ENCODE measurements at regions not wholly inside any gene's neighbourhood (a gene's known extent, or its start where the extent isn't known, plus 50 kb on each side); places are given as distances from the start of the nearest gene placed in this dataset.
"Not testable (repeated sequence)": the region's sequence is repeated elsewhere in the genome, so short reads cannot be mapped to it uniquely, and the experiment has no call there.

DNA sequence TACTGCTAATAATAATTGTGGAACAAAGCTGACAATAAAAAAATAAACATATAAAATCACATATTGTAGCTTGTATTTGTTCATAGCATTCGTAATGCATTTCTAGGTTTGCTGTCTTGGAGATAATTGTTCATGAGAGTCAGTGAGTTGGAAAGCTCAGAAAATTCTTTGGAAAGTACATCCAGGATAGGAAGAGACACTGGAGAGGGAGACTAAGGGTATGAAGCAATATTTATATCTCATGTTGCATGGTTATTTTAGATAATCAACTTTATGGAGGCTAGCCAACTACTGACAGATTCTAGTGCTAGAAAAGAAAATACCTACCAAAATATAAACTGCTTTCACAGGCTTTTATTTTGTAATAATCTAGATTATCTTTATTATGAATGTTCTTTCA is 1095.2 kb downstream of the FSCB start:
- peak; percentile 52 to 57 for DNase-seq

DNA sequence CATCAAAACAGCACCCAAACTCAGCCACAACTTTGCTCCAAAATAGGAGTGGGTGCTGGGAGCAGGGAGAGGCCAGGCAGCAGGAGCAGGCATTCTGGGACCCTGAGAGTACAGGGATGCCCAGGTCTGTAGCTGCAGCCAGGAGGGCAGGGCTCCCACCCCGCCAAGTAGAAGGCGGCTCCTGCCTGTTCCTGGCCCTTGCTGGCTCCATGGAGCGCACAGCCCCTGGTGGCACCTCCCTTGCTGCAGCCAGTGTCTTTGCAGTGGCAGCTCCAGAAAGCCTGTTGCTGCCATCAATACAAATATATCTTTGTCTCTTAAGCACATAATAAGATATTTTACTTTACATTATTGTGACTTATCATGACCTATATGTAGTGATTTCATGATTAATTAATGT is 1096.5 kb downstream of the FSCB start:
- no peak for DNase-seq

DNA sequence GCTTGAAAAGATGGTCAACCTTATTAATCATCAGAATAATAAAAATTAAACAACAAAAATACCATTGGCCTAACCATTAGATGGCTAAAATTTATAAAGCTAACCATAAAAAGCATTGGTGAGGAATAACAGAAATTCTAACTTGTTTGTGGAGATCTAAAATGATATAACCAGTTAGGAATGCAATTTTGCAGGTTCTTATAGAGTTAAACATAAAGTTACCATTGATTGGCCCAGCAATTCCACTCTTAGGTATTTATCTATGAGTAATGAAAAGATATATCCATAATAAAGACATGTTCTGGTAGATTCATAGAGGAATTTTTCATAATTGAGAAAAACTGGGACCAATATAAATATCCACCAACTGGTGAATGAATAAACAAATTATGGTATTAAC is 1098.6 kb downstream of the FSCB start:
- no peak for DNase-seq

DNA sequence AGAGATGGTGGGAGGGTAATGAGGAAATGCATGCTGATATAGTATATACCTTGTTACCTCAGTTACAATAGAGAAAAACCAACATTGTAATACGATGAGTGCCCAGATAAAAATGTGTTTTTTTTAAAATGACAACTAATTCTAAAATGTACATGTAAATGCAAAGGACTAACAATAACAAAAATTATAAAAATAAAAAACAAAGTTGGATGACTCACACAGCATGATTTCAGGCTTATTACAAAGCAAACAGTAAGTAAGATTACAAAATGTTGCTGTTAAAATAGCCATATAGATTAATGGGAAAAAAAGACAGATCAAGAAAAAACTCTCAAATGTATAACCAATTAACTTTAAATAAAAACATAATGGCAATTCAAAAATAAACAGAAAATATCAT is 1099.4 kb downstream of the FSCB start:
- no peak for DNase-seq

DNA sequence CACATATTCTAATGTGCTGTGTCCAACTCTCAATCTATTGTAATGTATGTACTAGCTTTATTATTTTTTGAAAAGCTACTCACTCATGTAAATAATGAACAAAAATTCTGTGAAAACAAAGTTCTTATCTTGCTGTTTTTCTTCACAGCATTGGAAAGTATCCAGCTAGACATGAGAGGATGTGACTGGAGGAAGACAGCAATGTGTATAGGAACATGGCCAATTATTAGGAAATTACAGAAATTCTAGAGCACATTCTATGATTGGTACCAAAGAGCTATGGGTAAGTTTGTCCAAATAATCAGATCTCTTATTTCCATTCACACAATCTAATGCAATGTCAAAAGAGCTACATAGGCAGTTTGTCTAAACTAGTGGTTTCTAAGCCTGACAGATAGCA is 1100.2 kb downstream of the FSCB start:
- peak in 1 of 2 donors; percentile 12 for DNase-seq

DNA sequence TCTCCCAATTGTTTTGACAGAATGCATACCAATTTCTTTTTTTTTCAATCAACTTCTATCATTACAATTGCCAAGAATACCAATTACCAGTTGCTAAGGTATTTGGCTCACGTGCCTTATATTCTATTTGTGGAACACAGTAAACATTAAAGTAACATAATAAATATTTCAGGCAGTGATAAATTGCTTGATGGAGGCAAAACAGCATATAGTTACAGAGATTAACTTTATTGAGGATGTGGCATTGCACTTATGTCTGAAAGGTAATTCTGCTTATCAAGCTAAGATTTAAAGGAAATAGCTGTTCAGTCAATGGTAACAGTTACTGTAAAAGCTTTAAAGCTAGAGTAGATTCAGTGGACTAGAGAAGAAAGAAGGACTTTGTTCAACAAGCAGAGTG is 1107.8 kb downstream of the FSCB start:
- no peak for DNase-seq

DNA sequence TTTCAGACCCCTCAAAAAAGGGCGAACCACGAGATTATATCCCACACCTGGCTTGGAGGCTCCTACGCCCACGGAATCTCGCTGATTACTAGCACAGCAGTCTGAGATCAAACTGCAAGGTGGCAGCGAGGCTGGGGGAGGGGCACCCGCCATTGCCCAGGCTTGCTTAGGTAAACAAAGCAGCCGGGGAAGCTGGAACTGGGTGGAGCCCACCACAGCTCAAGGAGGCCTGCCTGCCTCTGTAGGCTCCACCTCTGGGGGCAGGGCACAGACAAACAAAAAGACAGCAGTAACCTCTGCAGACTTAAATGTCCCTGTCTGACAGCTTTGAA is 1136.6 kb downstream of the FSCB start:
- not testable (repeated sequence) for DNase-seq

DNA sequence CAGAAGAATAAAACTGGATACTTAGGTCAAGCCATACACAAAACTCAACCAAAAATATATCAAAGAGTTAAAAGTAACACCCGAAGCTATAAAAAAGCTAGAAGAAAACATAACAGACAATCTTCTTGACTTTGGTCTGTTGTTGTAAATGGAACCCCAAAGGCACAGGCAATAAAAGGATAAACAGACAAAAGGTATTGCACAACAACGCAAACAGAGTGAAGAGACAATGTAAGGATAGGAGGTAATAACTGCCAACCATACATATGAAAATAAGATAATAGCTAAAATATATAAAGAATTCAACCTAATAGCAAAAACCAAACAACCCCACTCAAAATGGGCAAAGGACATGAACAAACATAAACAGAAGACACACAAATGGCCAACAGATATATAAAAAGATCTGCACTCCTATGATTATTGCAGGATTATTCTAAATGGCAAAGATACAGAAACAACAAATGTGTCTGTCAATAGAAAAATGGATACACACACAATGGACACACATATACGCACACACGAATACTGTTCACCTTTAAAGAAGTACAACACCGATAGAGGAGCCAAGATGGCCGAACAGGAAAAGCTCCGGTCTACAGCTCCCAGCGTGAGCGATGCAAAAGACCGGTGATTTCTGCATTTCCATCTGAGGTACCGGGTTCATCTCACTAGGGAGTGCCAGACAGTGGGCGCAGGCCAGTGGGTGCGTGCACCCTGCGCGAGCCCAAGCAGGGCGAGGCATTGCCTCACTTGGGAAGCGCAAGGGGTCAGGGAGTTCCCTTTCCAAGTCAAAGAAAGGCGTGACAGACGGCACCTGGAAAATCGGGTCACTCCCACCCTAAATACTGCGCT is 1137.1 kb downstream of the FSCB start:
- DNase-seq: no peak

- peak; percentile 76 to 80 for DNase-seq
These were observed 1144.5 kb downstream of the FSCB start for GRCh38 chr14:43362586-43362985.

GRCh38 chr14:43361751-43362150 is 1145.3 kb downstream of the FSCB start:
- DNase-seq: no peak

GRCh38 chr14:43360239-43360638 is 1146.8 kb downstream of the FSCB start:
- no peak for DNase-seq

DNA sequence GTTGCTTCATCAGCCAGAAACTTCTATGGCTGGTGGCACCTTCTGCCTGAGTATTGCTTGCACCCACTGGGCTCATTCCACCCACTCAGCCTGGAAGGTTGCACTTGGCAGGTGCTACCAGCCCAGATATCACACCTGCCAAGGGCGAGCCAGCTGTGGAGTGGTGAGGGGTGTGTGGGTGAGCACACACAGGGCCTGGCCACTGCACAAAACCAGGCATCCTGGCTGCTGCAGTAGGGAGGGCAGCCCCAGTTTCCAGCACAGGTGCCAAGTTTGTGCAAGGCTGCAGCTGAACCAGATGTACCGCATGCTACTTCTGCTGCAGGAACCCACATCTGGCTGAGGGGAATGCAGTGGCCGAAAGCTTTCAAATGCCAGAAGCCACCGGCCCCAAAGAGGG is 1147.8 kb downstream of the FSCB start:
- DNase-seq: no peak

DNA sequence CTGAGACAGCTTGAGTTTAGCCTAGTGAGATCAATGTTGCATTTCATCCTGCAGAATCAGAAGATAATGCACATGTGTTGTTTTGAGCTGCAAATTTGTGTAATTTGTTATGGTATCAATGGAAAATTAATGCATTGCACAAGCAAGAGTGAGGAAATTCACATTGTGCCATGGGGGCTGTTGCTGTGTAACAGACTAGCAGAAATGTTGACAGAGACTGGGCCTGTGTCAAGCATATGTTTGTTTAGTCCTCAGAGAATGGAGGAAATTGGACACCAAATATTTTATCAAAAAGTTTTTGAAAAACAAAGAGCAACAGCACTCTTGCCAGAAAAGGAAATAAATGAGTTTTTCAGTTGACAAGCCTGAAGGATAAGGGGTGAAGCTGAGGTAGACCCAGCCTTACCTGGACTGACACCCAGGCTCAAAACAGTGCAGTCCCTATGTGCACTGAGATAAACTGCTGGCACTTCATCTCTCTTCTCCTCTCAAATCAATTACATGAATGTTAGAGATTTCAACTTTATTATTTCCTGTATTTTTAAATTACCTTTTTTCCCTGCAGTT is 1150.0 kb downstream of the FSCB start:
- peak in 1 of 2 donors; percentile 18 for DNase-seq

- no peak for DNase-seq
These were observed 1150.7 kb downstream of the FSCB start for GRCh38 chr14:43356382-43356781.

DNA sequence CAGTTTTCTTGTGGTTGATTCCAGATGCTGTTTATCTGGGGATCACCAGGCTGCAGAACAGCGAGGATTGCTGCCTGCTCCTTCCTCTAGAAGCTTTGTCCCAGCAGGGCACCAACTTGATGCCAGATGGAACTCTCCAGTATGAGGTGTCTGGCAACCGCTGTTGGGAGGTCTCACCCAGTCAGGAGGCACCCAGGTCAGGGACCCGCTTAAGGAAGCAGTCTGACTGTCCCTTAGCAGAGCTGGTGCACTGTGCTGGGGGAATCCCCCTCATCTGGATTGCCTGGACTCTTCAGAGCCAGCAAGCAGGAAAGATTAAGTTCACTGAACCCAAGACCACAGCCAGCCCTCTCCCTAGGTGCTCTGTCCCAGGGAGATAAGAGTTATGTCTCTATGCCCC is 1165.2 kb downstream of the FSCB start:
- DNase-seq: no peak

GRCh38 chr14:43338713-43339112 is 1168.4 kb downstream of the FSCB start:
- DNase-seq: no peak

DNA sequence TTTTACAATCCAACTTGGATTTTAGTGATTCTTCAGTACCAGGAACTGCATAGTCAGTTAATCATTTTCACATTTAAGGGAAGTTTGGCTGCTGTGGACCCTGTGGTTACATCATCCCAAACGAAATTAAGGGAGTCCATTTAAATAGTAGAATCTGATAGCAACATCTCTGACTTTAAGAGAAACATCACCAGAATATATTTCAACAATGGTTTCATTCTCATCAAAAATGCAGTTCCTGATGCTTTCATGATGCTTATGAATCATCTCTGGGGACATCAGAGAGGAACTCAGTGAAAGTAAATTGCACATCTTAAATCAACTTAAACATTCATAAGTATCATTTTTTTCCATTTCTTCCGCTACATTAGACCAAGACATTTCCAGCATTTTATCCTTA is 1170.7 kb downstream of the FSCB start:
- DNase-seq: no peak

DNA sequence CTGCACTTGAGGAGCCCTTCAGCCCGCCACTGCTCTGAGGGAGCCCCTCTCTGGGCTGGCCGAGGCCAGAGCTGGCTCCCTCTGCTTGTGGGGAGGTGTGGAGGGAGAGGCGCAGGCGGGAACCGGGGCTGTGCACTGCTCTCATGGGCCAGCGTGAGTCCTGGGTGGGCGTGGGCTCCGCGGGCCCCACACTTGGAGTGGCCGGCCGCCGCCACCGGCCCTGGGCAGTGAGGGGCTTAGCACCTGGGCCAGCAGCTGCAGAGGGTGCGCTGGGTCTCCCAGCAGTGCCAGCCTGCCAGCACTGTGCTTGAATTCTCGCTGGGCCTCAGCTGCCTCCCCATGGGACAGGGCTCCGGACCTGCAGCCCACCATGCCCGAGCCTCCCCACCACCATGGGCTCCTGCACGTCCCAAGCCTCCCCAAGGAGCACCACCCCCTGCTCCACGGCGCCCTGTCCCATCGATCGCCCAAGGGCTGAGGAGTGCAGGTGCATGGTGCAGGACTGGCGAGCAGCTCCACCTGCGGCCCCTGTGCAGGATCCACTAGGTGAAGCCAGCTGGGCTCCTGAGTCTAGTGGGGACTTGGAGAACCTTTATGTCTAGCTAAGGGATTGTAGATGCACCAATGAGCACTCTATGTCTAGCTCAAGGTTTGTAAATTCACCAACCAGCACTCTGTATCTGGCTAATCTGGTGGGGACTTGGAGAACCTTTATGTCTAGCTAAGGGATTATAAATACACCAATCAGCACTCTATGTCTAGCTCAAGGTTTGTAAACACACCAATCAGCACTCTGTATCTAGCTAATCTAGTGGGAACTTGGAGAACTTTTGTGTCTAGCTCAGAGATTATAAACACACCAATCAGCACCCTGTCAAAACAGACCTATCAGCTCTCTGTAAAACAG is 1180.3 kb downstream of the FSCB start:
- not testable (repeated sequence) for DNase-seq

DNA sequence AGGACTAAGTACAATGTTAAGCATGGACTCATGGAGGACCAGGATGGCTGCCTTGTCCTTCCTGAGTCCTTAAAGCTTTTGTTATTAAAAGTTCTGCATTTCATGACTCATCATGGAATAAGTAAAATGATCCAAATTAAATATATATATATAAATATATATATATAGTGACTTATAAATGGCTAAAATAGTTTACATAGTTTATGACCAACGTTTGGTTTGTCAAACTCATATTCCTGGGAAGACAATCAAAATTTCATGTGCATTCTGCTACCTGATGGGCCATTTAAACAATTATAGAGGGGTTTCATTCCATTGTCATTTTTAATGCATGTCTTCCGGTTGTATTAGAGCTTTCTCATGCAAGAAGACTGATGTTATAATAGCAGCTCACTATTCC is 1190.7 kb downstream of the FSCB start:
- DNase-seq: no peak

GRCh38 chr14:43313719-43314118 is 1193.4 kb downstream of the FSCB start:
- no peak for DNase-seq

- no peak for DNase-seq
These were observed 1198.5 kb downstream of the FSCB start for GRCh38 chr14:43308421-43309110.

- DNase-seq: peak; percentile 29 to 31
These were observed 1199.2 kb downstream of the FSCB start for GRCh38 chr14:43307836-43308235.
